ENCODE measurements at regions not wholly inside any gene's neighbourhood (a gene's known extent, or its start where the extent isn't known, plus 50 kb on each side); places are given as distances from the start of the nearest gene placed in this dataset.

- Mint-ChIP-seq H3K9me3 (peaks cover 2 to 7% of the 10 kb centered on the region in 2 experiments; a peak in 2 of 5 replicates), H3K27me3 (ENCODE audit: low read depth) (peaks cover 5% of the 10 kb centered on the region), H3K36me3 (ENCODE audit: insufficient read depth in 1 of 3, low read depth in 3 of 3) (no peaks in the 10 kb centered on the region), H3K4me1 (peaks cover 6 to 7% of the 10 kb centered on the region in 2 experiments; a peak in 3 of 4 replicates), H3K4me3 (no peak overlapping the region), H3K27ac (no peak overlapping the region; a peak in 1 of 7 replicates)
- Histone ChIP-seq H2BK15ac (ENCODE audit: low read depth, low read length) (no peak overlapping the region), H3T11ph (ENCODE audit: low read length) (no peak overlapping the region), H3K4me2 (ENCODE audit: insufficient read depth, insufficient read length, low read length) (no peak overlapping the region), H2BK120ac (ENCODE audit: low read depth, low read length, poor library complexity, severe bottlenecking) (no peak overlapping the region), H3K79me2 (ENCODE audit: insufficient read depth, low read length) (0 out of 2 replicates have a peak, but pooled peaks cover 2% of the 10 kb centered on the region), H3K56ac (ENCODE audit: insufficient read length, low read depth, low read length) (no peak overlapping the region), H3K9ac (ENCODE audit: extremely low read depth, insufficient read length, low read length) (no peak overlapping the region), H3K9me3 (ENCODE audit: control insufficient read depth, low read depth, low read length) (no peaks in the 10 kb centered on the region), H3K14ac (ENCODE audit: insufficient read depth, low read length) (no peak overlapping the region), H3K27ac (ENCODE audit: insufficient read length, low read depth, low read length) (no peak overlapping the region), H4K20me1 (ENCODE audit: control insufficient read depth, insufficient read depth, insufficient read length) (no peaks in the 10 kb centered on the region), H3K23me2 (ENCODE audit: insufficient read length, low read depth, low read length, poor library complexity, severe bottlenecking) (no peaks in the 10 kb centered on the region), H3K18ac (ENCODE audit: insufficient read length, low read depth, low read length) (no peak overlapping the region), H2AK5ac (ENCODE audit: insufficient read length, low read length) (no peak overlapping the region), H2BK20ac (ENCODE audit: low read depth, low read length, poor library complexity, severe bottlenecking) (no peak overlapping the region), H2BK5ac (ENCODE audit: insufficient read length, low read length) (no peak overlapping the region), H3K4ac (ENCODE audit: low read depth, low read length) (no peak overlapping the region), H4K91ac (ENCODE audit: insufficient read length, low read depth, low read length) (no peak overlapping the region), H4K8ac (replicated peaks; ENCODE audit: insufficient read length, low read depth, low read length) (no peak overlapping the region), H3K4me1 (ENCODE audit: insufficient read depth, low read length) (no peaks in the 10 kb centered on the region), H4K5ac (ENCODE audit: insufficient read length, low read depth, low read length) (no peak overlapping the region), H3K27me3 (ENCODE audit: insufficient read depth, low read length) (no peaks in the 10 kb centered on the region), H3K79me1 (ENCODE audit: insufficient read depth, low read depth, low read length, poor library complexity, severe bottlenecking) (no peaks in the 10 kb centered on the region), H2AFZ (ENCODE audit: low read length) (no peak overlapping the region), H2BK12ac (ENCODE audit: insufficient read length, low read depth, low read length) (no peak overlapping the region), H3K23ac (ENCODE audit: insufficient read length, low read depth, low read length) (no peak overlapping the region)
- WGBS (ENCODE audit: extremely low coverage, insufficient read length, low lambda C conversion rate) = no CpG with 5 or more reads among the region's 5 CpGs
- DNase-seq = no peak
- TF ChIP-seq CTCF (conservative IDR thresholded peaks at IDR 0.05) = no peak
Measured at GRCh38 chr1:34406377-34406776, 229.7 kb downstream of the C1orf94 start.

Measured in H9 (cell line).